IMR-90 (cell line): ENCODE measurements at regions not wholly inside any gene's neighbourhood (a gene's known extent, or its start where the extent isn't known, plus 50 kb on each side); places are given as distances from the start of the nearest gene placed in this dataset.

Experiments used
- MAZ ChIP-seq: IDR thresholded peaks from 2 replicates; pipeline ENCODE4 v1.6.1; 2012; ENCODE audit warnings: low read depth, mild to moderate bottlenecking, low read length, improper control_type of control experiment, moderate library complexity, borderline replicate concordance
- MXI1 ChIP-seq: IDR thresholded peaks from 2 replicates; pipeline ENCODE4 v1.6.1; 2012; ENCODE audit warnings: low read depth, mild to moderate bottlenecking, low read length, moderate library complexity, borderline replicate concordance
- NFE2L2 ChIP-seq: fragments of 150-350 bp; IDR thresholded peaks from 2 replicates; pipeline ENCODE4 v1.6.1; 2016; ENCODE audit warnings: low read depth, mild to moderate bottlenecking, low read length
- POLR2A ChIP-seq: IDR thresholded peaks from 2 replicates; pipeline ENCODE4 v1.6.1; 2012; ENCODE audit warnings: mild to moderate bottlenecking, low read depth, low read length
- TF ChIP-seq, protein P1 (sequence below): conservative IDR thresholded peaks from 2 replicates; pipeline ENCODE4 v1.5.1; 2012; ENCODE audit warnings: mild to moderate bottlenecking, low read depth, low read length, improper control_type of control experiment

DNA sequence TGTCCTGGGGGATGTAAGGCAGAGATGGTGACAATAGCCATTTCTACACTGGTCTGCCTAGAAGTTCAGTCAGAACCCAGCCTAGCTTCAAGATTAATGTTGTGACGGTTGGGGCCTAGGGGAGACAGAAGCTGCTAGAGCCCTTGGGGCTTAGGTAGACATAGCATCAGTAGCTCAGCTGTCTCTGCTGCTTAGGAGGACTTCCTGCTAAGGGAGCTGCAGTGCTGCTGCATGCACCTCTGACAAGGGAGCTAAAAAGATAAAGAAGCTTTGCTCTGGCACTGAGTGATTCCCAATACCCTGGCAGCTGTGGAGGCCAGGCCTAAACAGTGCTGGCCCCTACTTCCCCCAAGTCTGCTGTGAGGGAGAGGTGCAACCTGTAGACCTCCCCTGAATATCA lies 116.0 kb downstream of the CT47B1 start:
- TF ChIP-seq NFE2L2 (no peak), POLR2A (no peak), MXI1 (no peak), MAZ (no peak)
- TF ChIP-seq, protein P1, sequence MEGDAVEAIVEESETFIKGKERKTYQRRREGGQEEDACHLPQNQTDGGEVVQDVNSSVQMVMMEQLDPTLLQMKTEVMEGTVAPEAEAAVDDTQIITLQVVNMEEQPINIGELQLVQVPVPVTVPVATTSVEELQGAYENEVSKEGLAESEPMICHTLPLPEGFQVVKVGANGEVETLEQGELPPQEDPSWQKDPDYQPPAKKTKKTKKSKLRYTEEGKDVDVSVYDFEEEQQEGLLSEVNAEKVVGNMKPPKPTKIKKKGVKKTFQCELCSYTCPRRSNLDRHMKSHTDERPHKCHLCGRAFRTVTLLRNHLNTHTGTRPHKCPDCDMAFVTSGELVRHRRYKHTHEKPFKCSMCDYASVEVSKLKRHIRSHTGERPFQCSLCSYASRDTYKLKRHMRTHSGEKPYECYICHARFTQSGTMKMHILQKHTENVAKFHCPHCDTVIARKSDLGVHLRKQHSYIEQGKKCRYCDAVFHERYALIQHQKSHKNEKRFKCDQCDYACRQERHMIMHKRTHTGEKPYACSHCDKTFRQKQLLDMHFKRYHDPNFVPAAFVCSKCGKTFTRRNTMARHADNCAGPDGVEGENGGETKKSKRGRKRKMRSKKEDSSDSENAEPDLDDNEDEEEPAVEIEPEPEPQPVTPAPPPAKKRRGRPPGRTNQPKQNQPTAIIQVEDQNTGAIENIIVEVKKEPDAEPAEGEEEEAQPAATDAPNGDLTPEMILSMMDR = no peak
